Rectal smooth muscle tissue (tissue), 1 donor: ENCODE measurements at regions not wholly inside any gene's neighbourhood (a gene's known extent, or its start where the extent isn't known, plus 50 kb on each side); places are given as distances from the start of the nearest gene placed in this dataset.
"Not testable (repeated sequence)": the region's sequence is repeated elsewhere in the genome, so short reads cannot be mapped to it uniquely, and the experiment has no call there.

Source experiments
- H3K27ac ChIP-seq: one replicate; pipeline ENCODE4 v1.7.0; 2013; ENCODE audit warnings: low read depth, low read length, inconsistent platforms
- H3K27me3 ChIP-seq: one replicate; pipeline ENCODE4 v1.7.0; 2013; ENCODE audit warnings: low read length; ENCODE audit not compliant: control insufficient read depth, insufficient read depth
- H3K36me3 ChIP-seq: one replicate; pipeline ENCODE4 v1.7.0; 2013; ENCODE audit warnings: low read length; ENCODE audit not compliant: control insufficient read depth, insufficient read depth
- H3K4me1 ChIP-seq: one replicate; pipeline ENCODE4 v1.7.0; 2013; ENCODE audit warnings: low read length; ENCODE audit not compliant: control insufficient read depth, insufficient read depth
- H3K4me3 ChIP-seq: one replicate; pipeline ENCODE4 v1.7.0; 2013; ENCODE audit warnings: low read length
- H3K9ac ChIP-seq: one replicate; pipeline ENCODE4 v1.7.0; 2013; ENCODE audit warnings: low read length

DNA sequence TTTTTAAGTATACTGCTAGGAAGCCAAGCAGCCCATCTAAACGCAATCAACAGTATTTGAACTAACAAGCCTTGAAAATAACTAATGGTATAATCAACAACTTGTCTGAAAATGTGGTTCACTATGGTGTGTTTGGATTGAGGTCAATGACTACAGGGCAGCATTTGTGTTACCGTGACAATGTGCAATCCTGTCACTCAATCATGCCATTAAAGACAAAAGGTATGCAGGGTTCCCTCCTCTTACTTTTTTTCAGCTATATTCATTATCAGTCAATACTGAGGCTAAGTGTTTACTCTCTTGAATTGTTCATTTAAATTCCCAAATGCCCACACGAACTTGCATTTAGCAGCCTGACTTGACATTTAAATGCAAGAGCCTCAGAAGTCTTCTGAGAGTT, 1099.3 kb upstream of the EPHA6 start:
- Histone ChIP-seq H3K27me3 (no peaks in the 10 kb centered on the region), H3K4me1 (no peaks in the 10 kb centered on the region), H3K4me3 (no peak overlapping the region), H3K27ac (no peak overlapping the region), H3K36me3 (no peaks in the 10 kb centered on the region), H3K9ac (no peak overlapping the region)

DNA sequence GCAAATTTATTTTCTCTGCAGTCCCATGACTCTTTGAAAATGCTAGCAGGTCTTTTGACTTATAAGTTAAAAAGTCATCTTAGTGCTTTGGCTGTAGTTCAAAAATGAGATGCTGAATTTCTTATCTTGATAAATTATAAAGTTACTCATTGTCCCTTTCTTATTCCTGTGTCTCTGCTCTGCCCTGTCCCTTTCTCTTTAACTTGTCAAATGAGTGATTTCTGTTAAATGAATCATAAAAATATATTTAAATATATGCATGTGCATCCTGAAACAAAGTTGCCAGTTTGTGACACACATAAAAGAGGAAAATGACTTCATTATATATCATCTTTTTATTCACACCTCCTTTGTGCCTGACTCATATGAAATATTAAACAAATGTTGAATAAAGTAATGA, 1097.3 kb upstream of the EPHA6 start:
- no peak overlapping the region for H3K27ac ChIP-seq
- H3K4me1 ChIP-seq, result no peaks in the 10 kb centered on the region
- H3K9ac ChIP-seq, result no peak overlapping the region
- no peaks in the 10 kb centered on the region for H3K36me3 ChIP-seq
- H3K27me3 ChIP-seq, result no peaks in the 10 kb centered on the region
- H3K4me3 ChIP-seq, result no peak overlapping the region

DNA sequence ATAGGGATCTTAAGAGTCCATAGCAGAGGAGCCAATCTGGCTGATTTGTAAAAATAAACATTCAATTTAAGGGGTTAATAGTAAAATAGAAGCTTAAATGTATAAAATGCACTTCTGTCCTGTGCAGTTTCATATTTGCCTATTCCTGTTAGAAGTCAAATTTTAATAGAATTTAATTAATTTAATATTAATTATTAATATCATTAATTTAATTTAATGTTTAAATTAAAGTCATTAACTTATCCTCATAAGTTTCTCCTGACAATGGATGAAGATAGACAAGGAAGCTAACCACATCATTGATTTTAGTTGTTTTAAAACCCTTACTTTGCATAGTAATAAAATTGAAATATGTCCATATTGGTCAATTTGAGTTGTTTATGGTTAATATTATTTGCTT, 1096.2 kb upstream of the EPHA6 start:
- no peaks in the 10 kb centered on the region for H3K36me3 ChIP-seq
- H3K27me3 ChIP-seq, result no peaks in the 10 kb centered on the region
- H3K4me3 ChIP-seq, result no peak overlapping the region
- no peaks in the 10 kb centered on the region for H3K4me1 ChIP-seq
- no peak overlapping the region for H3K27ac ChIP-seq
- H3K9ac ChIP-seq, result no peak overlapping the region

DNA sequence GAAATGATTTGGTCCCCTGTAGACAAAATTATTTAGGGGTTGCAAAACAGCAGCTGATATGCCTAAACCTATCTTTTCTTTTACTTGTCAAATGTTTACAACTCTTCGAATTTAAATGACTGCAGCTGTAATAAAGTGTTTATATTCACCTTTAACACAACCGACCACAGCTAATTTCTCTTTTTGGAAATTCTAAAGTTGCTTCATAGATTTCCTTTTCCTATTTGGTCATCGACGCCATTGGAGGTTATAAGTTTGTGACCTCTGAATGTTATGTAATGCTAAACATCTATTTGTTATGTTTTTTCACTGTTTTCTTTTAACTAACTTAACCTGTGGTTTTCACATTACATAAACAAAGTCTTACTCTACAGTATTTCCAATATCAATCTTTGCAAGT, 1094.9 kb upstream of the EPHA6 start:
- Histone ChIP-seq H3K27ac (no peak overlapping the region), H3K4me3 (no peak overlapping the region), H3K27me3 (no peaks in the 10 kb centered on the region), H3K36me3 (no peaks in the 10 kb centered on the region), H3K4me1 (no peaks in the 10 kb centered on the region), H3K9ac (no peak overlapping the region)

DNA sequence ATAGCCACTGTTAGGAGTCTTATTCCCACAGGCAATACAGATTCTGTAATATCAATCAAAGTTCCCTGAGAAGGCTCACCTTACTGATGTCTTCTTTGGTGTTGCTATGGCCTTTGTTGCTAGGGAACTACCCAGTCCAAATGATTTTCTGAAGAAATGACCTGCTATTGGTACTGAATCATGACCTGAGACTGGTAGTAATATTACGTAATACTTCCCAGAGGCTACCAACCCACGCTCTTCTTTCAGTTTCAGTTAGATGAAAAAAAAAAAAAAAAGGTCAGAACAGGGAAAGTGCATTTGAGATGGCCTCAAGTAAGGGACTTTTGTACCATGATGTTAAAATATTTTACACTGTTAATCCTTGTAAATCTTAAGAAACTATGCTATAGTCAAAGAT, 1092.5 kb upstream of the EPHA6 start:
- H3K27me3 ChIP-seq, result no peaks in the 10 kb centered on the region

DNA sequence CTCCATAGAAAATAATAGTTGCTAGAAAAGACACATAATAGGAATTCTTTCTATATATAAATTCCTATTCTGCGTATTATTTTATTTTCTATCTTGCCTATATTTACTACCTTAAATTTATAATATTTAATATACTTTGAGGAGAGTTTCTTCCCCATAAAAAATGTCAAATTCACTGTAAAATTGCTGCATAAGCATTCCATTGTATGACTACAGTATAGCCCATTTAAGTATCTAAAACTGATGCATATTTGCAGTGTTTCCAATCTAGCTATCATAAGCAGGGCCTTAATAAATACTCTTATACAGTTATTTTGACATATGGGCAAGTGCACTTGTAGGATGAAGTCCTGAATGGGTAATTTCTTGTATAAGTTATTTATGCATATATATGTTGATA, 1088.6 kb upstream of the EPHA6 start:
- H3K4me1 ChIP-seq, result no peaks in the 10 kb centered on the region
- H3K4me3 ChIP-seq, result no peak overlapping the region
- H3K27ac ChIP-seq, result no peak overlapping the region
- no peaks in the 10 kb centered on the region for H3K27me3 ChIP-seq
- no peak overlapping the region for H3K9ac ChIP-seq
- H3K36me3 ChIP-seq, result no peaks in the 10 kb centered on the region

More for the DNA sequence above, 1092.5 kb upstream of the EPHA6 start:
- H3K4me3 ChIP-seq, result no peak overlapping the region
- no peak overlapping the region for H3K9ac ChIP-seq
- H3K27ac ChIP-seq, result no peak overlapping the region
- H3K4me1 ChIP-seq, result no peaks in the 10 kb centered on the region
- no peaks in the 10 kb centered on the region for H3K36me3 ChIP-seq

DNA sequence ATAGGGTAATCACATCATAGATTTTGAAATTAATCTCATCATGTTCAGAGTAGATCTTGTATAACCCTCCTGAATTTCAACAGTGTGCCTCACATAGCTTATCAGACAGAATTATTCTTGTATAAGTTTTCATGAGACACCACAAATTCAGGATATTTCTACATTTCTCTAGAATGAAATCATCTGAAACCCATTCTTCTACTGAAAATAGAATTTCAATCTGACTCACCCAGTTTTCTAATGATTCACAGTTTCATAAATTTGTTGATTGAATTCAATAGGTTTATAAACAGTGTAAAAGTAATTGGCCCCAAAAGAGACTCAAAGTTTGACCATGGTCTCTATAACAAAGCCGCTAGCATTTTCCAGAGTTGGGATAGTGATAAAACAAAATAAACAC, 1082.6 kb upstream of the EPHA6 start:
- no peaks in the 10 kb centered on the region for H3K4me1 ChIP-seq
- H3K27ac ChIP-seq, result no peak overlapping the region
- no peak overlapping the region for H3K9ac ChIP-seq
- no peak overlapping the region for H3K4me3 ChIP-seq
- no peaks in the 10 kb centered on the region for H3K27me3 ChIP-seq
- H3K36me3 ChIP-seq, result no peaks in the 10 kb centered on the region

DNA sequence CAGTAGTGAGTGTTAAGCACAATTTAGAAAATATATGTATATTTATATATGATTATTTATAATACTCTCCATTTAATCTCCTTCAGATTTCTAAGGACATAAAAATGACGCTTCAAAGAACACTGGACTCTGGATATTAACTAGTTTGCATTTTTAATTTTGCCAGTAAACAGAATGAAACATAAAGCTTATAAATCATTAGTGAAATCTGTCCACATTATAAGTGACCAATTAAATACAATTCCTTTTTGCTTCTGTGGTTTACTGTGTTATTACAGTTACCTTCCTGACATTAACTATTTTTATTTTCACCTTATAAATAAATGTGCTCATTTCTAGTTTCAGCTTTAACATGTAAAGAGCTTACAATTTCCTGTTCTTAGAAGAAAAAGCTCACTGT, 1081.1 kb upstream of the EPHA6 start:
- H3K27me3 ChIP-seq, result no peaks in the 10 kb centered on the region
- H3K27ac ChIP-seq, result no peak overlapping the region
- H3K36me3 ChIP-seq, result no peaks in the 10 kb centered on the region
- no peak overlapping the region for H3K9ac ChIP-seq
- H3K4me3 ChIP-seq, result no peak overlapping the region
- H3K4me1 ChIP-seq, result no peaks in the 10 kb centered on the region

DNA sequence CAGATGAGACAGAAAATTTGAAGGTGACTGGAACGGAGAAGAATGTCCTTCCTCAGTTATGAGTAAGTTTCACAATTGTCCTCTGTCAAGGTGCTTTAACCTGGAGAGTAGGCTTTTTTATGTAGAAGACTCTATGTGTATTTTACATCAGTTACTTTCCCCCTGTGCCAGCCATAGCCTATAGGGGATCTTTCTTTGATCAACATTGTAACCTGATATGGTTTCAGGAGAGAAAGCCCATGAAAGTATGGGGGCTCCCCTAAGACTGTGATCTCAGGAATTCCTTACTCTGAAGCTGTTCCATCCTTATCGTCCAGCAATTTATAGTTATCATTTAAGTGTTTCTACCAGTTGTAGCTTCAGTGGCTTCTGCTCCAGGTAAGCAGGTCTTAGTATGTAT, 1076.3 kb upstream of the EPHA6 start:
- no peaks in the 10 kb centered on the region for H3K36me3 ChIP-seq
- H3K4me3 ChIP-seq, result no peak overlapping the region
- no peaks in the 10 kb centered on the region for H3K27me3 ChIP-seq
- H3K9ac ChIP-seq, result no peak overlapping the region
- H3K4me1 ChIP-seq, result no peaks in the 10 kb centered on the region
- no peak overlapping the region for H3K27ac ChIP-seq

DNA sequence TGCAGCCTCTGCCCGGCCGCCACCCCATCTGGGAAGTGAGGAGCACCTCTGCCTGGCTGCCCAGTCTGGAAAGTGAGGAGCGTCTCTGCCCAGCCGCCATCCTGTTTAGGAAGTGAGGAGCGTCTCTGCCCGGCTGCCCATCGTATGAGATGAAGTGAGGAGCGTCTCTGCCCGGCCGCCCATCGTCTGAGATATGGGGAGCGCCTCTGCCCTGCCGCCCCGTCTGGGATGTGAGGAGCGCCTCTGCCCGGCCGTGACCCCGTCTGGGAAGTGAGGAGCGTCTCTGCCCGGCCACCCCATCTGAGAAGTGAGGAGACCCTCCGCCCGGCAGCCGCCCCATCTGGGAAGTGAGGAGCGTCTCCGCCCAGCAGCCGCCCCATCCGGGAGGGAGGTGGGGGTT, 1069.5 kb upstream of the EPHA6 start:
- H3K36me3 ChIP-seq, H3K9ac ChIP-seq, H3K27ac ChIP-seq, H3K4me3 ChIP-seq, H3K27me3 ChIP-seq, H3K4me1 ChIP-seq: not testable (repeated sequence)

DNA sequence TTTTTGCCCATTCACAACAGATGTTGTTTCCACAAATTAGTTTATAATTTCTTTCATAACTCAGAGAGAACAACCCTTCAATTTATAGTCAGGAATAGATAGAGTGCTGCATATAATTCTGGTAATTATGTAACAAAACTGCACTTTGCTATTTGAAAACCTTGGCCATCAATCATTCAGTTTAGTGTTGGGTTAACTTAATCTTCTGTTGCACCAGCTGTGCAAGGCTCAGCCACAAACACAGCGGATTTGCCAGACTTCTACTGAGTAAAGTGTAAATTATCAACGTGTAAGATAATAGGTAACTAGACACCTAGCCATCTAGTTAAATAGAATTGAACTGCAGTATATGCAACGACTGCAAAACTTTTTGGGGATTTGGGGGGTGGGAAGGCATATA, 1064.3 kb upstream of the EPHA6 start:
- no peaks in the 10 kb centered on the region for H3K27me3 ChIP-seq
- no peak overlapping the region for H3K9ac ChIP-seq
- no peaks in the 10 kb centered on the region for H3K4me1 ChIP-seq
- H3K4me3 ChIP-seq, result no peak overlapping the region
- no peak overlapping the region for H3K27ac ChIP-seq
- H3K36me3 ChIP-seq, result no peaks in the 10 kb centered on the region

DNA sequence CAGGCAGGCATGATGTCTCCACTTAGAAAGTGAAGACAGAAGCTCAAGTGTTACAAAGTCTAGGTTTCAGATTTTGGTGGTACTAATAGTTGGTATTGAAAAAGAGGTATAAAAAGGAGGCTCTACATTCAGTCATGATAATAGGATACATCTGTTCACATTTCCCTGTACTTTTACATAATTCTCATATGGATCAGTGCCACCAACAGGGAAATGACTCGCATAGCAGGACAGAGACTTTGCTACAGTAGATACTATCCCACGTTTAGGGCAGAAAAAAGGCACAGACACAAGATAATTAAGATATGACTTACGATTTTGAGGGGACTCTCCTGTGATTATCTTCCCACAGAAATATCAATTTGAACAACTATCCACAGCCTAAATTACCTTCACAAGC, 1062.9 kb upstream of the EPHA6 start:
- Histone ChIP-seq H3K27ac (no peak overlapping the region), H3K4me1 (no peaks in the 10 kb centered on the region), H3K4me3 (no peak overlapping the region), H3K36me3 (no peaks in the 10 kb centered on the region), H3K27me3 (no peaks in the 10 kb centered on the region), H3K9ac (no peak overlapping the region)

DNA sequence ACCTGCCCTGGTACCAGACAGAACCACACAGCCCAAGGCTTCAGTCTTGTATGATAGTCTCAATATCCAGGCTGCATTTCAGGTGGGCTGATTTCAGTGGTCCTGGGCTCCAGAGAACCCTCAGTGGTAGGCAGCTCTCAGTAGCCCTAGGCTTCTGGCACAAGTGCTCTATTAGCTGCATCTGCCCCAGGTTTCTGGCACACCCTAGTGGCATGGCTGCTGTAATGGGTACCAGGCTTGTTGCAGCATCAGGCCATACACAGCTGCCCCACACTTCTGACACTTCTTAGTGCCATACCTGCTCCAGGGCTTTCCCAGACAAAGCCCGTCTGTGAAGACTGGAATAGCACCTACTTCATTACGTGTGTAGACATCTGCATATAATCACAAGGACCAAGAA, 1062.2 kb upstream of the EPHA6 start:
- H3K4me1 ChIP-seq, result no peaks in the 10 kb centered on the region
- no peak overlapping the region for H3K9ac ChIP-seq
- H3K27me3 ChIP-seq, result no peaks in the 10 kb centered on the region
- H3K36me3 ChIP-seq, result no peaks in the 10 kb centered on the region
- no peak overlapping the region for H3K27ac ChIP-seq
- H3K4me3 ChIP-seq, result no peak overlapping the region

DNA sequence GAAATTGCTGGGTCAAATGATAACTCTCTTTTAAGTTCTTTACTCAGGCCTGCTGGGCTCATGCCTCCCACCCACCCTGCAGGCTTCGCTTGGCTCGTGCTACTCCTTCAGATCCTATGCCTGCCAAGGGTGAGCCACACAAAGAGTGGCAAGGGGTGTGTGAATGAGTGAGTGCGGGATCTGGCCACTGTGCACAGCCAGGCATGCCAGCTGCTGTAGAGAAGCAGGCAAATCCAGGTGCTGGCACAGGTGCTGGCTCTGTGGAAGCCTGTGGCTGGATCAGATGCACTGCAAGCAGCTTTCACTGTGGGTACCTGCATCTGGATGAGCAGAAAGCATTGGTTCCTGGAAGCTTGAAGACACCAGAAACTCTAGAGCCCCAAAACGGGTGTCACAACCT, 1055.7 kb upstream of the EPHA6 start:
- Histone ChIP-seq H3K9ac (no peak overlapping the region), H3K4me3 (no peak overlapping the region), H3K27ac (no peak overlapping the region), H3K4me1 (no peaks in the 10 kb centered on the region), H3K36me3 (no peaks in the 10 kb centered on the region), H3K27me3 (no peaks in the 10 kb centered on the region)
